AG10803 (cell line): ENCODE measurements at regions not wholly inside any gene's neighbourhood (a gene's known extent, or its start where the extent isn't known, plus 50 kb on each side); places are given as distances from the start of the nearest gene placed in this dataset.

Experiments
- DNase-seq: peaks from one replicate; pipeline ENCODE4 v3.0.0; 2010; ENCODE audit warnings: low read depth
- H3K4me3 ChIP-seq: 2 replicates; pipeline ENCODE4 v1.5.1; 2011; ENCODE audit warnings: mild to moderate bottlenecking, low read length, control low read depth
- CTCF ChIP-seq: conservative IDR thresholded peaks from 2 replicates; pipeline ENCODE4 v1.5.1; 2011; ENCODE audit warnings: mild to moderate bottlenecking, low read length, control low read depth, inconsistent platforms

GRCh38 chr4:171464499-171464898, 348.7 kb upstream of the GALNTL6 start:
- DNase-seq = no peak
- TF ChIP-seq CTCF = no peak
- no peak overlapping the region for H3K4me3 ChIP-seq

- no peak for TF ChIP-seq CTCF
- no peak for DNase-seq
- no peak overlapping the region for H3K4me3 ChIP-seq
Measured at GRCh38 chr4:171461191-171461590, 352.0 kb upstream of the GALNTL6 start.

GRCh38 chr4:171448919-171449481, 364.2 kb upstream of the GALNTL6 start:
- no peak overlapping the region for H3K4me3 ChIP-seq
- TF ChIP-seq CTCF = no peak
- no peak for DNase-seq

GRCh38 chr4:171448358-171448757, 364.8 kb upstream of the GALNTL6 start:
- TF ChIP-seq CTCF = no peak
- DNase-seq = no peak
- no peak overlapping the region for H3K4me3 ChIP-seq

- H3K4me3 ChIP-seq = no peak overlapping the region
- TF ChIP-seq CTCF = no peak
- no peak for DNase-seq
Measured at GRCh38 chr4:171441300-171441941, 371.8 kb upstream of the GALNTL6 start.

GRCh38 chr4:171433674-171434073, 379.5 kb upstream of the GALNTL6 start:
- no peak for DNase-seq
- no peak overlapping the region for H3K4me3 ChIP-seq
- TF ChIP-seq CTCF = no peak

- no peak for TF ChIP-seq CTCF
- H3K4me3 ChIP-seq = no peak overlapping the region
- no peak for DNase-seq
Measured at GRCh38 chr4:171432536-171432935, 380.7 kb upstream of the GALNTL6 start.
